Motor neuron (in vitro differentiated cells): ENCODE measurements at regions not wholly inside any gene's neighbourhood (a gene's known extent, or its start where the extent isn't known, plus 50 kb on each side); places are given as distances from the start of the nearest gene placed in this dataset.
"Not testable (repeated sequence)": the region's sequence is repeated elsewhere in the genome, so short reads cannot be mapped to it uniquely, and the experiment has no call there.

Experiments used
- ATAC-seq, 8 experiments: fragments of 200-7000 bp; cut with Tn5 transposase; replicated peaks in 6 of 8; 2 replicates each; pipeline ENCODE4 v1.8.0; 2021; ENCODE audit warnings: mild to moderate bottlenecking in 8 of 8, moderate library complexity in 8 of 8
- H3K27ac ChIP-seq, 2 donors: fragments of 250-450 bp; sonication (Bioruptor Pico); 2 replicates each; pipeline ENCODE4 v1.9.0; 2021; ENCODE audit warnings: antibody characterized with exemption in 2 of 2, mild to moderate bottlenecking in 2 of 2, moderate library complexity in 1 of 2
- H3K4me1 ChIP-seq, 2 donors: fragments of 250-450 bp; sonication (Bioruptor Pico); replicated peaks in 1 of 2; 2 replicates each; pipeline ENCODE4 v1.6.1; 2021; ENCODE audit warnings: antibody characterized with exemption in 2 of 2, mild to moderate bottlenecking in 2 of 2, moderate library complexity in 1 of 2
- H3K4me3 ChIP-seq, 5 donors: fragments of 250-450 bp; sonication (Bioruptor Pico); 2 replicates each; pipeline ENCODE4 v1.9.0; 2021; ENCODE audit warnings: antibody characterized with exemption in 5 of 5, mild to moderate bottlenecking in 5 of 5, moderate library complexity in 4 of 5
- WGBS, 10 experiments: fragments of 450-650 bp; shearing (Covaris generic); methylation state at CpG; one replicate each; pipeline ENCODE4 v1.0.0; 2022; 5-methylcytosine and 5-hydroxymethylcytosine counted together
- in situ Hi-C, 9 experiments: fragments of 400-800 bp; cut with MboI; loops; one replicate each; pipeline ENCODE4 v1.15.0; 2021; ENCODE audit warnings: low sequenced_read_pairs in 9 of 9, low pct_unique_long_range_greater_than_20kb in 2 of 9; ENCODE audit not compliant: unreplicated experiment in 9 of 9

GRCh38 chr15:101961263-101961662 lies 149.3 kb downstream of the OR4F15 start:
- WGBS, 10 experiments = no CpG with 5 or more reads among the region's 48 CpGs
- peak overlapping the region in 1 of 2 donors; percentile 94 for H3K27ac ChIP-seq
- peak overlapping the region in 3 of 5 donors; percentile 60 to 98 (median 94) for H3K4me3 ChIP-seq
- ATAC-seq, in situ Hi-C loops, H3K4me1 ChIP-seq: not testable (repeated sequence)

- H3K4me1 ChIP-seq, H3K27ac ChIP-seq, in situ Hi-C loops, ATAC-seq: not testable (repeated sequence)
- WGBS, 10 experiments = no CpG with 5 or more reads among the region's 41 CpGs
- H3K4me3 ChIP-seq = peak overlapping the region in 3 of 5 donors; percentile 23 to 28 (median 26)
Observed at GRCh38 chr15:101961765-101962164, 149.8 kb downstream of the OR4F15 start.

GRCh38 chr15:101963687-101964086 lies 151.7 kb downstream of the OR4F15 start:
- H3K27ac ChIP-seq, H3K4me1 ChIP-seq, H3K4me3 ChIP-seq, in situ Hi-C loops, ATAC-seq: not testable (repeated sequence)
- no CpG with 5 or more reads among the region's 8 CpGs for WGBS, 10 experiments

DNA sequence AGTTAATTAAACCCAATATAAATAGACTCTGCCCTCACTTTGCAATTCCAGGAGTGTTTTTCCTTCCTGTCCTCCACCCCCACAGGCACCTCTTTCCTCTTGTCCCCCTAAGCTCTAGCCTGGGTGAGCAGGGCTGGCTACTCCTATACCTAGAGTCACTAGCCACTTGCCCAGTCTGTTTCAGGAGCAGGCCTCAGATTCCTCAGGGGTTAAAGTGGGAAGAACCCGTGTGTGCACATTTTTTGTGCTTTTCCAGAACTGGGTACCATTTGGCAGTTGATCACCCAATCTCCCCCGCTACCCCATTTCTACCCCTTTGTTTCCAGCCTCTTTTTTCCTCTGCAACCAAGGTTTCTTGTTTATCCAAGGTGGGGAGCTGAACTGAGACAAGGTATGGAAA lies 153.4 kb downstream of the OR4F15 start:
- H3K27ac ChIP-seq, H3K4me1 ChIP-seq, ATAC-seq, in situ Hi-C loops, H3K4me3 ChIP-seq: not testable (repeated sequence)
- WGBS, 10 experiments = no CpG with 5 or more reads among the region's 2 CpGs

DNA sequence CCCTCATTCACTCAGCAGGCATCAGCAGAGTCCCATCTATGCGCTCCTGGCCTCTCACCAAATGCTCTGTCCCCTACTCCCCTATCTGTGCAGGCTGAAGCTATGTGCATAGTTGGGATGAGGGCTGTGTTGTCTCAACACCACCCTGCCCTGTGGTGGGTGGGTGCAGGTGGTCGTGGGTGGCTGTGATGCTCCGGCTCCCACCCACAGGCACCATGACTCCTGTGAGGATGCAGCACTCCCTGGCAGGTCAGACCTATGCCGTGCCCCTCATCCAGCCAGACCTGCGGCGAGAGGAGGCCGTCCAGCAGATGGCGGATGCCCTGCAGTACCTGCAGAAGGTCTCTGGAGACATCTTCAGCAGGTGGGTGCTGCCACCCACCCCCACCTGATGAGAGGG lies 153.9 kb downstream of the OR4F15 start:
- H3K27ac ChIP-seq, in situ Hi-C loops: not testable (repeated sequence)
- 90% methylated on average over 2 of the region's 8 CpGs; no CpG with 5 or more reads in 9 of the 10 experiments for WGBS, 10 experiments

DNA sequence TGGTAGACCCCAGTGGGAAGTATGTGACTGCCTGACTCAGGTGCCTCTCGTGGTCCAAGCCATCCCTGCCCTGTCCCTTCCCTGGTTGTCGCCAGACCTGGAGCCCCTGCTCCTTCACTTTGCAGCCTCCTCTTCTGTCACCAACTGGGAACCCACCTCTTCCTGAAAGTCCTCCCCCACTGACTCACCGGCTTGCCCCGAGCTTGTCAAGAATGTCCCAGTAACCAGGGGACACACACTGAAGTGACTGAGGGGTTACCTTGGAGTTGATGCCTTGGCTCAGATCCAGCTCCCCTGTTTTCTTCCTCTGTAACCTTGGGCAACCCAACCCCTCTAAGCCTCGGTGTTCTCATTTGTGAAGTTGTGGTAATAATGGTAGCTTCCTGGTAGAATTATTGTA lies 155.4 kb downstream of the OR4F15 start:
- no CpG with 5 or more reads among the region's 5 CpGs for WGBS, 10 experiments
- H3K4me3 ChIP-seq, H3K27ac ChIP-seq, in situ Hi-C loops, H3K4me1 ChIP-seq, ATAC-seq: not testable (repeated sequence)

More for the DNA sequence above, 153.9 kb downstream of the OR4F15 start:
- not testable (repeated sequence) for H3K4me1 ChIP-seq, H3K4me3 ChIP-seq, ATAC-seq

DNA sequence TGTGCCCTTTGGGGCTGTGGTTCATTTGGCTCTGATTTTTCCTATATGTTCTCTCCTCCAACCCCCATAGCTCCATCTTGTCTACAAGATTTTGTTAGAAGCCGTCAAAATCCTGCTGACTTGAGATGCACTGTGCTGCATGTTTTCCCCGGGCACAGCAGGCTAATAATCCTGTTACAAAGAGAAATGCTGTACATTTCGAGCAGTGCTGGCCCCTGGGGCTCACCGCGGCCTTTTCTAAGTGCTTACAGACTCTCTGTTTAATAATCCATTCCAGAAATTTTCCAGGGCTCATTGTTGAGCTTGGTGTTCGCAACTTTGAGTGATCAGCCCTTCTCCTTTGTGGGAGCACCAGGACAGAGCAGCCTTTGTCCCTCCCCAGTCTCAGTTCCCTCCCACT lies 158.6 kb downstream of the OR4F15 start:
- ATAC-seq, H3K27ac ChIP-seq, in situ Hi-C loops, H3K4me1 ChIP-seq, H3K4me3 ChIP-seq: not testable (repeated sequence)
- no CpG with 5 or more reads among the region's 6 CpGs for WGBS, 10 experiments

DNA sequence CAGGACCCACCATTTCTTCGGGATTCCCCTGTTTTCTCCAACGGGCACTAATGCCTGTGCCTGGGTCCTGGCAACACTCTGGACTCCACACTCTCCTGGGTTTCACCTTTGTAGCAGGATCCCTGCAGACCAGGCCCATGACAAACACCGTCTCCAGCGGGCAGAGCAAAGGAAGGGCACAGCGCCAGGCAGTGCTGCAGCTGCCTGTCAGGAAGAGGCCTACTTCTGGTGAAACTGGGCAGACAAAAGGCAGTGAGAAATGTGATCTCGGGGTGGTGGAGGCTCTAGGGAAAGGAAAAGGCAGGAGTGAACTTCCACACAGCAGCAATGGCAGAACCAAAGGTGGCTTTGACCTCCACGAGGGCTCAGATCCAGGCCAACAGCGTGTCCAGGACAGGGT lies 165.3 kb downstream of the OR4F15 start:
- H3K4me3 ChIP-seq, H3K27ac ChIP-seq, in situ Hi-C loops, H3K4me1 ChIP-seq, ATAC-seq: not testable (repeated sequence)
- no CpG with 5 or more reads among the region's 8 CpGs for WGBS, 10 experiments

DNA sequence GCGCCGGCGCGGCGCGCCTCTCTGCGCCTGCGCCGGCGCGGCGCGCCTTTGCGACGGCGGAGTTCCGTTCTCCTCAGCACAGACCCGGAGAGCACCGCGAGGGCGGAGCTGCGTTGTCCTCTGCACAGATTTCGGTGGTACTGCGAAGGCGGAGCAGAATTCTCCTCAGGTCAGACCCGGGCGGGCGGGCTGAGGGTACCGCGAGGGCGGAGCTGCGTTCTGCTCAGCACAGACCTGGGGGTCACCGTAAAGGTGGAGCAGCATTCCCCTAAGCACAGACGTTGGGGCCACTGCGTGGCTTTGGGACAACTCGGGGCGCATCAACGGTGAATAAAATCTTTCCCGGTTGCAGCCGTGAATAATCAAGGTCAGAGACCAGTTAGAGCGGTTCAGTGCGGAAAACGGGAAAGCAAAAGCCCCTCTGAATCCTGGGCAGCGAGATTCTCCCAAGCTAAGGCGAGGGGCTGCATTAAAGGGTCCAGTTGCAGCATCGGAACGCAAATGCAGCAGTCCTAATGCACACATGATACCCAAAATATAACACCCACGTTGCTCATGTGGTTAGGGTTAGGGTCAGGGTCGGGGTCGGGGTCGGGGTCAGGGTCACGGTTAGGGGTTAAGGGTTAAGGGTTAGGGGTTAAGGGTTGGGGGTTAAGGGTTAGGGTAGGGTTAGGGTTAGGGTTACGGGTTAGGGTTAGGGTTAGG lies 168.4 kb downstream of the OR4F15 start:
- in situ Hi-C loops, H3K27ac ChIP-seq, H3K4me3 ChIP-seq, H3K4me1 ChIP-seq: not testable (repeated sequence)
- ATAC-seq = peak in 5 of 8 experiments; percentile 23 to 78 (median 37)
- 68 to 98% (median 90%) methylated on average over 2 to 22 of the region's 53 CpGs; no CpG with 5 or more reads in 2 of the 10 experiments for WGBS, 10 experiments
